GM12872 (cell line): ENCODE measurements at regions not wholly inside any gene's neighbourhood (a gene's known extent, or its start where the extent isn't known, plus 50 kb on each side); places are given as distances from the start of the nearest gene placed in this dataset.

Source experiments
- TF ChIP-seq, protein P1 (sequence below): IDR thresholded peaks from 3 replicates; pipeline ENCODE4 v1.5.1; 2011; ENCODE audit warnings: low read depth, mild to moderate bottlenecking, low read length, moderate library complexity; ENCODE audit not compliant: insufficient read depth

DNA sequence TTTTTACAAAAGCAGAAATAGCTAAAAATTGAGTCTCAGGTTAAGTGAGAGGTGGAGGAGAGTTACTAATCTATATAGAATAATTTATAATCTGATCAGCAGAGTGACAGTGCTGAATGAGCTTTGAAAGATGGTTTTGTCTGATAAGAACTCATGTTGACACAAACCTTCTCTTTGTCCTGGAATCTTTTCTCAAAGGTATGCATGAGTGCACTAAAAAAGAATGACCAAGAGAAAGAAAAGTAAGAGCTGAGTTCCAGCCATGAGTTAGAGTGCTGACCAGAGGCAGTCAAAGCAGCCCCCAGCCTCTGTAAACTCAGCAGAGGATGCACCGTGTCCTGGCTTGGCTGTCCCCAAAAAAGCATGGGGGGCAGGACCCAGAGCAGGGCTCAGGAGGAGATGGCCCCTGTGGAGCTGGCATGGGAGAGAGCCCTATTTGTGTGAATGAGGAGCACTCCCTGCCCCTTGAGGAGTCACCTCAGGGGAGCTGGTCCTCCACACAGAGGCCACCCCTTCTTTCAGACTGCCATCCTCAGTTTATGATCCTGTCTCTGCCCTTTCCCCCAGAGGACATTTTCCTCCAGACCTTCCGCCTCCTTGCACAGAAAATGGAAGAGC lies 129.8 kb downstream of the SEC23A start:
- TF ChIP-seq, protein P1, sequence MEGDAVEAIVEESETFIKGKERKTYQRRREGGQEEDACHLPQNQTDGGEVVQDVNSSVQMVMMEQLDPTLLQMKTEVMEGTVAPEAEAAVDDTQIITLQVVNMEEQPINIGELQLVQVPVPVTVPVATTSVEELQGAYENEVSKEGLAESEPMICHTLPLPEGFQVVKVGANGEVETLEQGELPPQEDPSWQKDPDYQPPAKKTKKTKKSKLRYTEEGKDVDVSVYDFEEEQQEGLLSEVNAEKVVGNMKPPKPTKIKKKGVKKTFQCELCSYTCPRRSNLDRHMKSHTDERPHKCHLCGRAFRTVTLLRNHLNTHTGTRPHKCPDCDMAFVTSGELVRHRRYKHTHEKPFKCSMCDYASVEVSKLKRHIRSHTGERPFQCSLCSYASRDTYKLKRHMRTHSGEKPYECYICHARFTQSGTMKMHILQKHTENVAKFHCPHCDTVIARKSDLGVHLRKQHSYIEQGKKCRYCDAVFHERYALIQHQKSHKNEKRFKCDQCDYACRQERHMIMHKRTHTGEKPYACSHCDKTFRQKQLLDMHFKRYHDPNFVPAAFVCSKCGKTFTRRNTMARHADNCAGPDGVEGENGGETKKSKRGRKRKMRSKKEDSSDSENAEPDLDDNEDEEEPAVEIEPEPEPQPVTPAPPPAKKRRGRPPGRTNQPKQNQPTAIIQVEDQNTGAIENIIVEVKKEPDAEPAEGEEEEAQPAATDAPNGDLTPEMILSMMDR, result no peak

GRCh38 chr14:38972511-38972910 lies 130.5 kb downstream of the SEC23A start:
- TF ChIP-seq, protein P1, result no peak

DNA sequence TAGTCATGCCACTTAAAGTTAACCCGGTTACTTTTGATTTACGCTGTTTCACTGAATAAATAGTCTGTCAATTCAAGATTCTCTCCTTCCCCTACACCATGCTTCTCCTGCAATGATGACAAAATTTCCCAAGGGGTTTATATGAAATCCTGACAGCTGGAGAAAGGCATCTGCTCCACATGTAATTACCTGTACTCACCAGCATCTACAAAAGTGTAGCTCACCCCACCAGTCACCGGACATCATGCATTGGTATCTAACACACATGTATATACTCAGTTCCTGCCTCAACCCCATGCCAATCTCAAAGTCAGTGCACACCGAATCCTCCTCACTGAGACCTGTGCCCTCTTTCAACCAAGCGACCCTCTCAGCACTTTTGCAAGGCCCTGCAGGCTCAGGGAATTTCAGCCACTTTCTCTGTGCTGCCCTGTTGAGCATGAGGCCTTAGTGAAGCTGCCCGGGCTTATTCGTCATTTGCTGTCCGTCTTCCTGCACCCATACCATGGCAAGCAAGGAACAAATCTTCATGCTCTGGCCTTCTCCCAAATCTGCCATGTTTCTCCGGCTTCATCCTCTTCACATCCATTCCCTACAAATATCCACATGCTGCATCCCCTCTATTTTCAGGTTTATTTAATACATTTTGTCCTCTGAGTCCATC lies 131.6 kb downstream of the SEC23A start:
- TF ChIP-seq, protein P1, result no peak

DNA sequence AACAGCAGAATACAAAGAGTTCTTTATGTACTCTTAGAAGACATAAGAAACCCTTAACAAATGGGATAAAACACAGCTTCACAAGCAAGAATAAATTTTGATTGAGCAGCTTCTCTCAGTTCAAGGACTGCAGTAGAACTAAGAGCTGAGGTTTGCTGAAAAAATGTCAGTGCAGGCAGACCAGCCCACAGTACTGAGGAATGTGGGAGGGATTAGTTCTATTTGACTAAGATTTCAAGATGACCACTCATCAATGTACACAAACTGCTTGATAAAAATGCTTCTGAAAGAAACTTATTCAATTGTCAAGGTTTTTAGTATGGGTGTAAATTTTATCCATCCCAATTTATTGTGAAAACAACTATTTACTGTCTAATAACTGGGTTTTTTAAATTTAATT lies 138.4 kb downstream of the SEC23A start:
- TF ChIP-seq, protein P1, result no peak

- TF ChIP-seq, protein P1, result no peak
Measured at GRCh38 chr14:38960946-38961531, 142.0 kb downstream of the SEC23A start.

DNA sequence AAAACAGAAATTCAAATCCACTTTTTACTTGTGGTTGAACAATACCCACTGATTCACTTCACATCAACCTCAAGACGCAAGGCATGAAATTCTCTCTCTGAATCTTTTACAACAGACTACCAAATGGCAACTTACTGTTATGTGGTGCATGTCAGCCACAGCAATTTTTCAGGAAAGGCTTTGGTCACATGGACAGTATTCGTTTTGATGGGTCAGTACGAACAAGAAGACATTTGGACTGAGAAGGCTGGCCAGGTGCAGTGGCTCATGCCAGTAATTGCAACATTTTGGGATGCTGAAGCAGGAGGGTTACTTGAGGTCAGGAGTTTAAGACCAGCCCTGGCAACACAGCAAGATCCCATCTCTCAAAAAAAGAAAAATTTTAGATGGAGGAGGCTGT lies 144.0 kb downstream of the SEC23A start:
- TF ChIP-seq, protein P1, result no peak

DNA sequence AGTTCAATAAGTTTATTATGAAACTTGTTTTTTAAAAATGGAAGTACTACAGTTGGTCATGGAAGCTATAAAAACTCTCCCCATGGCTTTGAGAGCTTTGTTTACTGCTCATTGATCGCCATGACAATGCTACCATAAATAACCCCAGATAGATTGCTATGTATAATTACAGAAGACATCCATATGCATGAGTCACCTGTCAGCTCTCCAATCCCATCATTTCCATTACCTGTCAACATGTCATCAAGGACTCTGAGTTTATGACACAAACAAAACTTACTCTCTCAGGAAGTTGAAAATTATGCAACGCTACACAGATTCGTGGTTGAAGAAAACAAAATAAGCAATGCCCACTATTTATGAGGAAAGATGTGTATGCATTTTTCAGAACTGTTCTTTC lies 144.4 kb downstream of the SEC23A start:
- TF ChIP-seq, protein P1, result no peak
